SKM-1 treated with dmso at 0.1 percent for 144 hours (cell line): ENCODE measurements at regions not wholly inside any gene's neighbourhood (a gene's known extent, or its start where the extent isn't known, plus 50 kb on each side); places are given as distances from the start of the nearest gene placed in this dataset.
"Not testable (repeated sequence)": the region's sequence is repeated elsewhere in the genome, so short reads cannot be mapped to it uniquely, and the experiment has no call there.

ENCODE experiments used
- DNase-seq: peaks from one replicate; lab custom pipeline; 2025; ENCODE audit not compliant: unreplicated experiment; lab: John Stamatoyannopoulos, UW

DNA sequence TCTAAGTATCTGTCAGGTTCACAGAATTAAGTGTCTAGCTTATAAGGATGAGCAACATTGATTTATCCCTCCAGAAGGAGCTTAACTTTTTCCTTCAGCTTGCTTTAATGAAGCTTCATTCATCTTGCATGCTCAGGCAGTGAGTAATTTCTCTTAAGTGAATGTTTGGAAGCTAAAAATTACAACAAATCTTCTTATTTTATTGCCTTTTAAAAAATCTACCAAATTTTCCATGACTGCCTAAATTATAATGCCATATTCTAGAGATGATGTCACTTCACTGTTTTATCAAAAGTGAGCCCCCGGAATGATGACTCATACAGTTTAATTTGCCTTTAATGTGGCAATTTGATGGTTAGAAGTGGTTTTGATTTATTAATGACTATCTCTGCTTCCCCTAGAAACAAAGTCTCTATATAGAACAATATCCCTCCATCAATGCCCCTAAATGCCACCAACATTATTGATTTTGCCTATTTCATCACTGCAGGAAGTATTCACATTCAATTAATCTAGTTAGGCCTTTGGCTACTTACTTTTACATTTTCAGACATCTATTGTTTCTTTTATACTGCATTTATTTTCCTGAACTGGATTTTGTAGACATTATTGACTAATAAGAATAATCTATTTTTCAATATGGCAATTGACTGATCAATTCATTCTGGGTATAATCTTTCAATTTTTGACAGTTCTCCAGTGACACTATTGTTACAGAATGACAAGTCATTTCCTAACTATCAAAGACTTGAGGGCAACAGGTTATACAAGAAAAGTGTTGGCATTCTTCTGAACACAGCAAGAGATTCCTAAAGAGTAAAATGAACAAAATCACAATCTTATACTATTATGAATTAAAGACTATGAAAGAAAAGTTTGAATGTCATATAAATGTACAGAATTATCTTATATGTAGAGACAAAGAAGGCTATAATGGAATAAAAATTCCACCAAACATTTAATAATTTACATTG is 139.3 kb upstream of the ODAD2 start:
- no peak for DNase-seq

DNA sequence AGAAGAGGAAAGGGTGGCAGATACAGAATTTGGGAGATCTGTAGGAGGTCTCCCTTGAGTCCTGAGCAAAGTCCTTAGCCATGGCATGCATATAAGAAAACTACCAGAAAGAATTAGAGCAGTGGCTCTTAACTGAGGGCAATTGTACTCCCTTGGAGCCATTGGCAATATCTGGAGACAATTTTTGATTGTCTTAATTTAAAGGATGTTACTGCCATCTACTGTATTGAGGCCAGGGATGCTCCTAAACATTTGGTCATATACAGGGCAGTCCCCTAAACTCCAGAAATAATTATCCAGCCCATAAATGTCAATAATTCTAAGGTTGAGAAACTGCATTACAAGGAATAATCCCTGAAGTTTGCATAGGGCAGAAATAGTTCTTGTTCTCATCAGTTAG is 136.4 kb upstream of the ODAD2 start:
- no peak for DNase-seq

DNA sequence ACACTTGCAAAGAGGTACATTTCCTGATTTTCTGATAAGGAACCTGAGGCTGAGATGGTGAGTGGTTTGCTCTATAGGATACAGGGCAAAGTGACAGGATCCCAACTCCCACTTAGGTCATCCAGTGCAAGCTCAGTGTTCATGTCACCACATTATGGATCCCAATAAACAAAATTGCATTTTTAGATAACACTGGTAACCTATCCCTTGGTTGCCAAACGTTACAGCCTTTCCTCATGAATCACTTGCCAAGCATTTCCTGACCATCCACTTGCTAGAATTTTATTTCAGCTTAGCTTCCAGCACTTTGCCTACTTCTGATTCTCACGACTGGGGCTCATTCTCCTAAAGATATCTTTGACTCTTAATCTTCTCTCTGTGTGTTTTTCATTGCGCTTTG is 131.4 kb upstream of the ODAD2 start:
- DNase-seq = no peak

- DNase-seq = no peak
Measured at GRCh38 chr10:28127881-28128280, 129.0 kb upstream of the ODAD2 start.

DNA sequence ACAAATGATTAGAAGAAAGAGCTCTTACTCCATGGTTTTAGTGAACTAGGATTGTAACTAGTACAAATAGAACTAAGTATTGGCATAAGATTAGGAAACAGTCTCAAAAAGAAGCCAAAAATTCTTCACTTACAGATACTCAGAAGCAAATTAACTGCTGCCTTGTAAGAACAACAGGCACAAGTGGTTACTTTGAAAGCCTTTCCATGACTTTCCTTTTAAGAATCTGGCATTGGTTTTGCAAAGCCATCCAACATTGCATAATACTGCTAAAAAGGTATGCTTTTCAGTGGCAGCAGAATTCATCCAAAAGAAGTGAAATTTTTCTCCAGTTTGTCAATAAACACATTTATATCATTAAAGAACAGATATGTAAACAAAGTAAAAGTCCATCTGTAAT is 126.8 kb upstream of the ODAD2 start:
- no peak for DNase-seq

- DNase-seq = no peak
Measured at GRCh38 chr10:28120795-28121194, 121.9 kb upstream of the ODAD2 start.

- no peak for DNase-seq
Measured at GRCh38 chr10:28120043-28120749, 121.3 kb upstream of the ODAD2 start.

DNA sequence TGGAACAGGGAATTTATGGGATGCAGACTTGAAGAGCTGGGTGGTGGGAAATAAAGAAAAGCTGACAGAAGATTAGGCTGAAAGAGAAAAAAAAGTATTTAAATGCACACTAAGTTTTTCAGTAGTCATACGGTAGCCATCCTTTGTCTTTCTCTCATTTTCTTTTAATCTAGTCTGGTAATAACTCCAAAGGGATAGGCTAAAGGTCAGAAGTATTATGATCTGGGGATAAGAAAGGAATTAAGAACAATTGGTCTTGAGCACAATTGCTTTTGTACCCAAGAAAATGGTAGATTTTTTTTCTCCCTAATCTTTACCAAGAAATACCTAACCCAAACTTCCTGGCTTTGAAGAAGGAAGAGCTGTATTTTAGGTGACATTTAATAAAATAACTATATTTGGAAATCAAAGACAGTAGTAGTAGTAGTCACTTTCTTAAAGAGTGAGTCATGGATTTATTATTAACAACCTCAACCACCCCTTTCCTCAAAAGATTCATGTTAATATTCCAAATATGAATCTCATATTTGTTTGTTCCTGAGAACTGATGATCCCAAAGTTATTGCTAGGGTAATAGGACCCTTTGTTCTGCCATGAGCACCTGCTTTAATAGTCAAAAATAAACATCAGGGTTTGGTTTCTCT is 120.2 kb upstream of the ODAD2 start:
- no peak for DNase-seq

- DNase-seq = no peak
Measured at GRCh38 chr10:28113202-28113601, 114.3 kb upstream of the ODAD2 start.

DNA sequence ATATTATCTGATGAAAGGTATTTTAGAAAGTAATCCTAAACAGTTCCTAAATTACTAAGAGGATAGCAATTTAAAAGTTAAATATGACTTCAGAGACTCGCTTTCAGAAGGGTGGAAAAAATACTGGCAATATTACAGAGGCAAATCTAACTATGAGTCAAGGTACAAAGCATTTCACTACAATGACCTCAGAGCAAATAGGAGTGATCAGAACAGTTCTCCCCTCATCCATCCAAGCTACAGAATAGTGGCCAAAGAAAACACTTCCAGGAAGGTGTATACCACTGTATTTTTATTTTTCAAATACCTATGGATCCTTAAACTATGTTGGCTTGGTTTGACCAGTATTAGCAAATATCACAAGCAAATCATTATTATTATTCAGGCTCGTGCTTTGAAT is 112.8 kb upstream of the ODAD2 start:
- DNase-seq = no peak

DNA sequence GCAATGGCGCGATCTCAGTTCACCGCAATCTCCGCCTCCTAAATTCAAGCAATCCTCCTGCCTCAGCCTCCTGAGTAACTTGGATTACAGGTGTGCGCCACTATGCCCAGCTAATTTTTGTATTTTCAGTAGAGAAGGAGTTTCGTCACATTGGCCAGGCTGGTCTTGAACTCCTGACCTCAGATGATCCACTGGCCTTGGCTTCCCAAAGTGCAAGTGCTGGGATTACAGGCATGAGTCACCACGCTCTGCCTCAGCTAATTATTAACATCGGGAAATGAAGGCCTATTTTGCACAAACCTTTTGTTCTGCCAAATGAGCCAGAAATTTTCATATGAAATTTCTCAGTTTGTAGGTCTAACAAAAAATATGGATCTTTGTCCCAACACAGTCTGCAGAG is 106.7 kb upstream of the ODAD2 start:
- DNase-seq = no peak

- DNase-seq = no peak
Measured at GRCh38 chr10:28097633-28098032, 98.8 kb upstream of the ODAD2 start.

GRCh38 chr10:28095791-28096378 is 97.0 kb upstream of the ODAD2 start:
- DNase-seq = no peak

DNA sequence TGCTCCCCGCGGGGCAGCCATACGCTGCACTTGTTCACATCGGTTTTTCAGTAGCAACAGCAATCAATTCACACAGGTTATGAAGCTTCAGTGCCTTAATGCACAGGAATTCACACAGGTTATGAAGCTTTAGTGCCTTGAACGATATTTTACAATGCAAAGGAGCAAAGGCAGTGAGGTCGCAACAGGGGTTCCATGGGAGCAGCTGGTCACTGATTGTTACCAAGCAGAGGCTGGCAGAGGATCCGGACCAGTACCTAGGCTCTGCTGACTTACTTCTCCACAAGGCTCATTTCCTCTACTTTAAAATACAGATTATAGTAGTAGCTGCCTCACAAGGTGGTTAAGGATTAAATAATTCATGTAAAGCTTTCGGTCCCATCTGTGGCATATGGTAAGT is 95.2 kb upstream of the ODAD2 start:
- no peak for DNase-seq

DNA sequence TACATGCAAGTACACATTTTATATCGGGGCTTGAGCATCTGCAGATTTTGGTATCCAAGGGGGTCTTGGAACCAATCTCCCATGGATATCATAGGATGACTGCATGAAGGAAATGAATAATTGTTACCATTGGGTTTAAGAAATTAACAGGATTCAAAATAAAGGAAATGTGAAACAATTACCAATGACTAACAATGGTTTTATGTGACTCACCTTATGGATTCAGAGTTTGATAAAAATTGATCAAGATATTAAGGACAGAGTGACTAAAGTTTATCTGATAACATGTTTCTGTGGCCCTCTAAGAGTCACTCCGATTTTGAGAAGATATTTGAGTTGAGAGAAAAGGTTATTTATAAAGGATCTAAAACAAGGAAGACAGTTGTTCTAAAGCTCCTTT is 93.0 kb upstream of the ODAD2 start:
- no peak for DNase-seq

DNA sequence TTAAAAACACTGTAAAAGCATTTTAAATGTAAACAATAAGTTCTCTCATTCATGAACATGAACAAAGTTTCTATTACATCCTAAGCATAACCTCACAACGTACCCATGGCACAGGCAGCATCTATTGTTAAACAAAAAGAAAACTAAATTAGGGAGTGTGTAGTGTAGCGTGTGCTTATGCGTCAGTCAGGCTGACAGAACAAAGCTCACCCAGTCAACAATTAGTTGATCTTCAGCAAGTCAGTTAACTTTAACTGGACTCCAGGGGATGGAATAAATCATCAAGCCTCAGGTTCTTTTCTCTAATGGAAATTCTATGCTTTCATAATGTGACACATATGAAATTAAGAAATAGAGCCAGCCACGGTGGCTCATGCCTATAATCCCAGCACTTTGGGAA is 91.6 kb upstream of the ODAD2 start:
- no peak for DNase-seq

DNA sequence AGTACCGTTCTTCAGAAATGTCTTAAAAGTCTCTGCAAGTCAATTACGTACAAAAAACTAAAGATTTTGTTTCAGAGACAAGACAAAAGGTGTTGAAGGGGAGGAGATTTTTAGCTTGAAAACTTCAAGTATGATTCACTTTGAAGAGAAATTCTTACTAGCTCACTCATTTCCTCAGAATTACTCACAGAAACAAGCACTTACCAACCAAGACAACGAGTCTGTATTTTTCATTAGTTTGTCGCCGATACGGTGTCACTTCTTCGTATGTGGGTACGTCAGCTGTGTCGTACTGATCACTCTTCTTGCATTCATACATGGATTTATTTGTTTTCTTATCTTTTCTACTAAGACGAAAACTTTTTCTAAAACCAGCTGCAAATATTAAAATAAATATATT is 90.6 kb upstream of the ODAD2 start:
- no peak for DNase-seq

DNA sequence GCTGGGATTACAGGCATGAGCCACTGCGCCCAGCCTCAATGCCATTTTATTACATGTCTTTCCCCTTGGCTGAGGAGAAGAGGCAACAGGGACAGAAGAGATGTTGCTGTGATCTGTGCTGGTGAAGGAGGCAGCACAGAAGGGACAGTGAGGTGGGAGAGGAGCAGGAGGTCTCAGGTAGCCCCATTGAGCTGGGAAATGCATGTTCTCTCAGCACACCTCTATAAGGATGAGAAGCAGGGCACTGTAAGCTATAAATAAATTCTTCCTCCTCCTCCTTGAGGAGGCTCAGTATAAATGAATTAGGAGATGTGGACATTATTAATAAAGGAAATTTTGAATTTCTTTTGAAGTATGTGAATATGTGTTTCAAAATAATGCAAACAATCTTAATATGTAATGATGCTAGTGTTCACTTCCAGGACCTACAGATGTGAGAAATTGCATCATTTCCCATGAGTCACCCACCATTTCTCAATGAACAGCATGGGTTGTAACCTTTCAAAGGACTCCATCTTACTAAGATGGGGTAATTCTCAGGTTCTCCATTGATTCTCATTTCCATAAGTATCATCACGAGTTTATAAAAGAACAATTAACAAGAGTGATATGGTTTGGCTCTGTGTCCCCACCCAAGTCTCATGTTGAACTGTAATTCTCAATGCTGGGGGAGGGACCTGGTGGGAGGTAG is 88.9 kb upstream of the ODAD2 start:
- DNase-seq = peak; percentile 6

- DNase-seq = not testable (repeated sequence)
Measured at GRCh38 chr10:28085760-28086159, 86.9 kb upstream of the ODAD2 start.

DNA sequence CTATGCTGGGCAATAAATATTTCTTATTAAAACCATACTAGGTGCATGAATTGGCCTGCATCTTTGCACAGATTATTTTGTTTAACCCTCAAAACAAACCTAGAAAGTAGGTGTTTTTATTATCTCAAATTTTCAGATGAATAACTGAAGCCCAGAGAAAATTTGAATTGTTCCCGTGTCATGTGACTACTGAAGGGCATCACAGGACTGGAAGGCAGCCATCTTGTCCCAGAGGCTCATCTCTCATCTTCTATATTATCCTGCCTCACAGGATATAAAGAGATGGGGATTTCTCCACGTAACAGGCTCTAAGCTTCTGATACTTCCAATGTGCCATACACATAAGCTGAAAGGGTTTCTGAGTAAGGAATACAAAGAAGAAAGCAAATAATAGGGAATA is 84.0 kb upstream of the ODAD2 start:
- no peak for DNase-seq

- DNase-seq = no peak
Measured at GRCh38 chr10:28082316-28082715, 83.4 kb upstream of the ODAD2 start.
